PC-9 (cell line): ENCODE measurements at regions not wholly inside any gene's neighbourhood (a gene's known extent, or its start where the extent isn't known, plus 50 kb on each side); places are given as distances from the start of the nearest gene placed in this dataset.

Experiments
- BruUV-seq: library from RNA; stranded (reverse); fragments of 400-500 nt; replicated peaks from 2 replicates; lab custom pipeline; 2021; lab: Mats Ljungman, UMichigan
- CTCF ChIA-PET: fragments of 300-600 bp; sonication (Branson Sonifier 250); formaldehyde crosslinking; loops from one replicate; lab custom pipeline; 2022; ENCODE audit warnings: antibody characterized with exemption; lab: Charles Lee
- POLR2A ChIA-PET: fragments of 300-600 bp; sonication (Branson Sonifier 250); formaldehyde crosslinking; loops from one replicate; lab custom pipeline; 2022; ENCODE audit warnings: antibody characterized with exemption; ENCODE audit not compliant: unreplicated experiment; lab: Charles Lee
- DNase-seq, 2 experiments: peaks; one replicate each; pipeline versions ENCODE4 v3.0.0 to v3.0.0-alpha.2; 2015 to 2022; ENCODE audit warnings: mixed read lengths in 1 of 2
- H2AFZ ChIP-seq: fragments of 200-600 bp; sonication (generic); 2 replicates; pipeline ENCODE4 v1.8.1; 2017; ENCODE audit warnings: antibody characterized with exemption
- H3F3A ChIP-seq: fragments of 200-600 bp; sonication (generic); 2 replicates; pipeline ENCODE4 v1.8.1; 2017; ENCODE audit warnings: antibody characterized with exemption, mild to moderate bottlenecking, low read depth; ENCODE audit not compliant: insufficient read depth
- H3K27ac ChIP-seq: fragments of 200-600 bp; sonication (generic); 2 replicates; pipeline ENCODE4 v1.6.1; 2016; ENCODE audit warnings: mixed run types
- H3K27me3 ChIP-seq: fragments of 200-600 bp; sonication (generic); 2 replicates; pipeline ENCODE4 v1.6.1; 2016; ENCODE audit warnings: low read depth, mixed run types; ENCODE audit not compliant: insufficient read depth
- H3K36me3 ChIP-seq: fragments of 200-600 bp; sonication (generic); 2 replicates; pipeline ENCODE4 v1.6.1; 2016; ENCODE audit warnings: low read depth, mixed run types
- H3K4me1 ChIP-seq: fragments of 200-600 bp; sonication (generic); replicated peaks from 2 replicates; pipeline ENCODE4 v1.6.1; 2016; ENCODE audit warnings: mixed run types; ENCODE audit not compliant: insufficient read depth
- H3K4me2 ChIP-seq: fragments of 200-600 bp; sonication (generic); 2 replicates; pipeline ENCODE4 v1.6.1; 2017; ENCODE audit warnings: mixed run types
- H3K4me3 ChIP-seq: fragments of 200-600 bp; sonication (generic); 2 replicates; pipeline ENCODE4 v1.6.1; 2016; ENCODE audit warnings: mixed run types
- H3K79me2 ChIP-seq: fragments of 200-600 bp; sonication (generic); 2 replicates; pipeline ENCODE4 v1.6.1; 2017; ENCODE audit warnings: low read depth, mixed run types
- H3K9me2 ChIP-seq: fragments of 200-600 bp; sonication (generic); 2 replicates; pipeline ENCODE4 v1.8.1; 2017; ENCODE audit warnings: mild to moderate bottlenecking; ENCODE audit not compliant: insufficient read depth
- H3K9me3 ChIP-seq: fragments of 200-600 bp; sonication (generic); 2 replicates; pipeline ENCODE4 v1.8.1; 2016; ENCODE audit warnings: low read depth; ENCODE audit not compliant: insufficient read depth
- H4K20me1 ChIP-seq: fragments of 200-600 bp; sonication (generic); 2 replicates; pipeline ENCODE4 v1.8.1; 2017; ENCODE audit not compliant: insufficient read depth
- EZH2 ChIP-seq: fragments of 200-600 bp; sonication (generic); IDR thresholded peaks from 2 replicates; pipeline ENCODE4 v1.8.0; 2017; ENCODE audit warnings: antibody characterized with exemption, low read depth
- intact Hi-C: fragments of 100-400 bp; cut with micrococcal nuclease; formaldehyde crosslinking; loops from one replicate; pipeline ENCODE4 v1.10.0; 2022; ENCODE audit not compliant: unreplicated experiment
- TF ChIP-seq, protein P1 (sequence below): fragments of 200-600 bp; sonication (generic); conservative IDR thresholded peaks from 2 replicates; pipeline ENCODE4 v1.6.1; 2017; ENCODE audit warnings: mixed run types, antibody characterized with exemption, mild to moderate bottlenecking, moderate library complexity

DNA sequence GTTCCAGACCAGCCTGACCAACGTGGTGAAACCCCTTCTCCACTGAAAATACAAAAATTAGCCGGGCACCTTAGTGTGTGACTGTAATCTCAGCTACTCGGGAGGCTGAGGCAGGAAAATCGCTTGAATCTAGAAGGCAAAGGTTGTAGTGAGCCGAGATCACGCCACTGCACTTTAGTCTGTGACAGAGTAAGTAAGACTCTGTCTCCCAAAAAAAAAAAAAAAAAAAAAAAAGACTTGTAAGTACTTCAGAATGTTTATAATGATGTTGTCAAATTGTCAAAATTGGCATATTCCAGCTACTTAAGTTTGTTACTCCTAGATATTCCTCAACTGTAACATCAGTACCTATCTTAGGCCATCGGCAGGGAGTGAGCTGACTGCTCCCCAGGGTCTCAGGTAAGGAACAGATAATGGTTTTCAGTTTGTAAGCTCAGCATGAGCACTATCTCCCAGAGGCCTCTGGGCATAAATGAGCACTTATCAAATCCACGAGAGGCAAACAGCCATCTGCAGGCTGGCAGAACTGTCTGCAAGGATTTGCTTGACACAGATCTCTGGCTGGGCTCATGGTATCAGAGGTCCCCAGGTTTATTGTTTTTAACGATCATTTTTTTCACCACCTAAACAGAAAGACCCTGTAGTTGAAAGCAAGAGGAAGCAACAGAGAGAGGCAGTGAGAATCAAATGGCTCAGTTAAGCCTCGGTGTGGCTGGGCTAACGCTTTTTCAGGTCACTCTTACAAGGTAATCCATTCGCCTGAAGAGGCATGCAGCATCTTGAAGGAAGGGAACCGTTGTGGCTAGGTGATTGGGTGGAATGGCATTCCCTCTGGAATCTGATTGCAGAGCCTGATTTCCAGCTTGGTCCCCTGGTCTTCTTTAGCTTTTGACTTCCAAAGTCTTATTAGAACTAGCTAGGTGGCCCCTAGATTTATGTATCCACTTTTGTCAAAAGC lies 115.9 kb downstream of the LY86 start:
- ChIA-PET CTCF (interaction anchor here (0.7 kb wide), 1 partner anchor 331 kb away, joined by 20 read pairs; no protein-coding TSS in a partner anchor), POLR2A (no interaction called here)
- Histone ChIP-seq H2AFZ (no peak overlapping the region), H3K27me3 (no peaks in the 10 kb centered on the region), H3K4me2 (no peak overlapping the region), H3K27ac (no peak overlapping the region), H4K20me1 (no peaks in the 10 kb centered on the region), H3K4me1 (peaks cover 5% of the 10 kb centered on the region), H3F3A (peaks cover 4% of the 10 kb centered on the region; the same call in 1 of the 2 replicates), H3K9me3 (no peaks in the 10 kb centered on the region), H3K4me3 (no peak overlapping the region), H3K9me2 (no peaks in the 10 kb centered on the region), H3K79me2 (no peaks in the 10 kb centered on the region), H3K36me3 (no peaks in the 10 kb centered on the region)
- intact Hi-C loops, result no loop called here
- TF ChIP-seq, protein P1, sequence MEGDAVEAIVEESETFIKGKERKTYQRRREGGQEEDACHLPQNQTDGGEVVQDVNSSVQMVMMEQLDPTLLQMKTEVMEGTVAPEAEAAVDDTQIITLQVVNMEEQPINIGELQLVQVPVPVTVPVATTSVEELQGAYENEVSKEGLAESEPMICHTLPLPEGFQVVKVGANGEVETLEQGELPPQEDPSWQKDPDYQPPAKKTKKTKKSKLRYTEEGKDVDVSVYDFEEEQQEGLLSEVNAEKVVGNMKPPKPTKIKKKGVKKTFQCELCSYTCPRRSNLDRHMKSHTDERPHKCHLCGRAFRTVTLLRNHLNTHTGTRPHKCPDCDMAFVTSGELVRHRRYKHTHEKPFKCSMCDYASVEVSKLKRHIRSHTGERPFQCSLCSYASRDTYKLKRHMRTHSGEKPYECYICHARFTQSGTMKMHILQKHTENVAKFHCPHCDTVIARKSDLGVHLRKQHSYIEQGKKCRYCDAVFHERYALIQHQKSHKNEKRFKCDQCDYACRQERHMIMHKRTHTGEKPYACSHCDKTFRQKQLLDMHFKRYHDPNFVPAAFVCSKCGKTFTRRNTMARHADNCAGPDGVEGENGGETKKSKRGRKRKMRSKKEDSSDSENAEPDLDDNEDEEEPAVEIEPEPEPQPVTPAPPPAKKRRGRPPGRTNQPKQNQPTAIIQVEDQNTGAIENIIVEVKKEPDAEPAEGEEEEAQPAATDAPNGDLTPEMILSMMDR, result no peak
- no peak for TF ChIP-seq EZH2
- no TSS peak for BruUV-seq
- no peak for DNase-seq

DNA sequence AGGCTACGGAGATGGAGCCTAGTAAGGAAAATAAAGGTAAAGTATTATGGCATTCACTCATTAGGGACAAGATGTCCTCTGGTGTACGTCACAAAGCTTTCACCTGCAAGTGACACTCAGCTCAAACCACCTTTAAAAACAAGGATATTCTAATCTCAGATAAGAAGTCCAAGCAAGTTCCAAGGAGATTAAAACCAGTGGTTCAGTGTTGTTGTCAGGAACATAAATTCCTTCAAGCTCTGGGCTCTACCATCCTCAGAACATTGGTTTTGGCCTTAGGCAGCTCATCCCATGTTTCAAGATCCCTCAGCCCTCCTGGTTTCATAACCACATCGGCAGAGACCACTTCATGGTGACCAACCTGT lies 116.5 kb downstream of the LY86 start:
- Histone ChIP-seq H3K4me1 (no peaks in the 10 kb centered on the region), H3K36me3 (no peaks in the 10 kb centered on the region), H3K4me2 (no peak overlapping the region), H3K4me3 (no peak overlapping the region), H2AFZ (no peak overlapping the region), H3F3A (no peaks in the 10 kb centered on the region), H3K9me2 (no peaks in the 10 kb centered on the region), H3K27me3 (no peaks in the 10 kb centered on the region), H4K20me1 (no peaks in the 10 kb centered on the region), H3K79me2 (no peaks in the 10 kb centered on the region), H3K27ac (no peak overlapping the region), H3K9me3 (no peaks in the 10 kb centered on the region)
- no TSS peak for BruUV-seq
- CTCF ChIA-PET, result no interaction called here
- intact Hi-C loops, result no loop called here
- POLR2A ChIA-PET, result no interaction called here
- DNase-seq, result no peak
- no peak for TF ChIP-seq EZH2
- TF ChIP-seq, protein P1, result no peak

DNA sequence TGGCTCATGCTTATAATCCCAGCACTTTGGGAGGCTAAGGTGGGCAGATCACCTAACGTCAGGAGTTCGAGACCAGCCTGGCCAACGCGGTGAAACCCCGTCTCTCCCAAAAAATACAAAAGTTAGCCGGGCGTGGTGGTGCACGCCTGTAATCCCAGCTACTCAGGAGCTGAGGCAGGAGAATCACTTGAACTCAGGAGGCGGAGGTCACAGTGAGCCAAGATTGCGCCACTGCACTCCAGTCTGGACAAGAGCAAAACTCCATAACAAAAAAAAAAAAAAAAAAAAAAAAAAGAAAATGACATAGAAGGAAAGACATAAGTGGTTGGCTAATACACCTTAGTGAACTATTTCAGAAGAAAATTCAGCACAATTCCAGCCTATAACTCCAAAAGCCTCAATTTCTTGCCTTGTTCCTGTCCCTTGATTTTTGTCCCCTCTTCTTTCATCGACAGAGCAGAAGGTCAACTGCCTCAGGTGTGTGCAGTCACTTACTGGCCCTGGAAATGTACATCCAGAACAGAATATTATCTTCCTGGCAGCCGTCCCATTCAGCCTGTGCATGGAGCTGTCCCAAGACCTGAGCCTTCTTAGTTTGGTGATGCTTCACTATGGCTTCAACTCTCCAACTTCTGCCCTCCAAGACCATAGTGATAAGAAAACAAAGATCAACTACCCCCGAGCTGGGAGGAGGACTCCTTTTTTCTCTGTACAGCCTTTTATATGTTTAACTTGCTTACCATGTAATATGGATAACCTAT lies 117.6 kb downstream of the LY86 start:
- POLR2A ChIA-PET, result interaction anchor here (0.7 kb wide), 1 partner anchor 352 kb away, joined by 4 read pairs; no protein-coding TSS in a partner anchor
- Histone ChIP-seq H3K9me2 (no peaks in the 10 kb centered on the region), H3K27me3 (no peaks in the 10 kb centered on the region), H3K36me3 (no peaks in the 10 kb centered on the region), H3K9me3 (no peaks in the 10 kb centered on the region), H3K79me2 (no peaks in the 10 kb centered on the region), H3K4me3 (no peak overlapping the region), H3K4me1 (no peaks in the 10 kb centered on the region), H2AFZ (no peak overlapping the region), H3K4me2 (no peak overlapping the region), H3F3A (no peaks in the 10 kb centered on the region), H4K20me1 (no peaks in the 10 kb centered on the region), H3K27ac (no peak overlapping the region)
- CTCF ChIA-PET, result interaction anchor here (0.6 kb wide), 1 partner anchor 26 kb away, joined by 3 read pairs; no protein-coding TSS in a partner anchor
- BruUV-seq, result no TSS peak
- intact Hi-C loops, result no loop called here
- DNase-seq, result no peak
- TF ChIP-seq, protein P1, result no peak
- TF ChIP-seq EZH2, result no peak
